ENCODE measurements at regions not wholly inside any gene's neighbourhood (a gene's known extent, or its start where the extent isn't known, plus 50 kb on each side); places are given as distances from the start of the nearest gene placed in this dataset.

DNA sequence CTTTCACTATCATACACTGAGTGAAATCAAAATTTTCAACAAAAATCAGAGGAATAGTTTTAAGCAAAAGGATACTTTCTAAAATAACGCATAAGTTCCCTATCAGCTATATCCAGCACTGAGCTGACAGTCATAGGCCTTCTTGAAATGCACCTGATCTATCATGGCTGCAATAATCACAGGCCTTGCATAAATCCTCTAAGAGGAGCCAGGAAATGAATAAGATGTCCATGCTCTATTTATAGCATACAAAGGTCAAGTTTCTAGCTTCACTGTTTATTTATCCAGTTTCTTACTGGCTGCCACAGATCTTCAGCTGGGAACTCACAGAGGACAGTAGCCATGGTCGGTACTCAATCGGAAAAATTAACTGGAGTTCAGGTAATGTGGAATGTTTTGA lies 235.9 kb upstream of the DMD start:
- POLR2A ChIA-PET, result no interaction called here
- no peaks in the 10 kb centered on the region for H3K9me3 ChIP-seq (ENCODE audit: control insufficient read depth, insufficient read depth, low read depth, low read length)
- no TSS peak for BruUV-seq (replicated peaks)
- H3K27me3 ChIP-seq (ENCODE audit: control insufficient read depth, insufficient read depth, low read length), result no peaks in the 10 kb centered on the region
- no peak for DNase-seq (ENCODE audit: low read depth, low spot score)
- CTCF ChIA-PET, result no interaction called here
- TF ChIP-seq, protein P1, sequence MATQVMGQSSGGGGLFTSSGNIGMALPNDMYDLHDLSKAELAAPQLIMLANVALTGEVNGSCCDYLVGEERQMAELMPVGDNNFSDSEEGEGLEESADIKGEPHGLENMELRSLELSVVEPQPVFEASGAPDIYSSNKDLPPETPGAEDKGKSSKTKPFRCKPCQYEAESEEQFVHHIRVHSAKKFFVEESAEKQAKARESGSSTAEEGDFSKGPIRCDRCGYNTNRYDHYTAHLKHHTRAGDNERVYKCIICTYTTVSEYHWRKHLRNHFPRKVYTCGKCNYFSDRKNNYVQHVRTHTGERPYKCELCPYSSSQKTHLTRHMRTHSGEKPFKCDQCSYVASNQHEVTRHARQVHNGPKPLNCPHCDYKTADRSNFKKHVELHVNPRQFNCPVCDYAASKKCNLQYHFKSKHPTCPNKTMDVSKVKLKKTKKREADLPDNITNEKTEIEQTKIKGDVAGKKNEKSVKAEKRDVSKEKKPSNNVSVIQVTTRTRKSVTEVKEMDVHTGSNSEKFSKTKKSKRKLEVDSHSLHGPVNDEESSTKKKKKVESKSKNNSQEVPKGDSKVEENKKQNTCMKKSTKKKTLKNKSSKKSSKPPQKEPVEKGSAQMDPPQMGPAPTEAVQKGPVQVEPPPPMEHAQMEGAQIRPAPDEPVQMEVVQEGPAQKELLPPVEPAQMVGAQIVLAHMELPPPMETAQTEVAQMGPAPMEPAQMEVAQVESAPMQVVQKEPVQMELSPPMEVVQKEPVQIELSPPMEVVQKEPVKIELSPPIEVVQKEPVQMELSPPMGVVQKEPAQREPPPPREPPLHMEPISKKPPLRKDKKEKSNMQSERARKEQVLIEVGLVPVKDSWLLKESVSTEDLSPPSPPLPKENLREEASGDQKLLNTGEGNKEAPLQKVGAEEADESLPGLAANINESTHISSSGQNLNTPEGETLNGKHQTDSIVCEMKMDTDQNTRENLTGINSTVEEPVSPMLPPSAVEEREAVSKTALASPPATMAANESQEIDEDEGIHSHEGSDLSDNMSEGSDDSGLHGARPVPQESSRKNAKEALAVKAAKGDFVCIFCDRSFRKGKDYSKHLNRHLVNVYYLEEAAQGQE (IDR thresholded peaks at IDR 0.05; ENCODE audit: insufficient read depth in 1 of 2, low read depth in 2 of 2, low read length in 1 of 2), result no peak
- no peak for TF ChIP-seq TCF7L2 (IDR thresholded peaks at IDR 0.05; ENCODE audit: low read depth, low read length)
- no peak for TF ChIP-seq SIN3A (IDR thresholded peaks at IDR 0.05; ENCODE audit: borderline replicate concordance, insufficient read depth, low read depth, low read length)
- no peak for TF ChIP-seq POLR2AphosphoS5 (IDR thresholded peaks at IDR 0.05; ENCODE audit: low read depth, low read length)
- TF ChIP-seq, protein P2, sequence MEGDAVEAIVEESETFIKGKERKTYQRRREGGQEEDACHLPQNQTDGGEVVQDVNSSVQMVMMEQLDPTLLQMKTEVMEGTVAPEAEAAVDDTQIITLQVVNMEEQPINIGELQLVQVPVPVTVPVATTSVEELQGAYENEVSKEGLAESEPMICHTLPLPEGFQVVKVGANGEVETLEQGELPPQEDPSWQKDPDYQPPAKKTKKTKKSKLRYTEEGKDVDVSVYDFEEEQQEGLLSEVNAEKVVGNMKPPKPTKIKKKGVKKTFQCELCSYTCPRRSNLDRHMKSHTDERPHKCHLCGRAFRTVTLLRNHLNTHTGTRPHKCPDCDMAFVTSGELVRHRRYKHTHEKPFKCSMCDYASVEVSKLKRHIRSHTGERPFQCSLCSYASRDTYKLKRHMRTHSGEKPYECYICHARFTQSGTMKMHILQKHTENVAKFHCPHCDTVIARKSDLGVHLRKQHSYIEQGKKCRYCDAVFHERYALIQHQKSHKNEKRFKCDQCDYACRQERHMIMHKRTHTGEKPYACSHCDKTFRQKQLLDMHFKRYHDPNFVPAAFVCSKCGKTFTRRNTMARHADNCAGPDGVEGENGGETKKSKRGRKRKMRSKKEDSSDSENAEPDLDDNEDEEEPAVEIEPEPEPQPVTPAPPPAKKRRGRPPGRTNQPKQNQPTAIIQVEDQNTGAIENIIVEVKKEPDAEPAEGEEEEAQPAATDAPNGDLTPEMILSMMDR (IDR thresholded peaks at IDR 0.05), result no peak
- intact Hi-C loops (cut with micrococcal nuclease; ENCODE audit: unreplicated experiment) (no loop called here), in situ Hi-C loops (cut with HindIII; ENCODE audit: low pct_unique_long_range_greater_than_20kb, low sequenced_read_pairs) (no loop called here)
- no peak for ATAC-seq
- no peaks in the 10 kb centered on the region for H3K4me1 ChIP-seq (ENCODE audit: control insufficient read depth, insufficient read depth, low read length)
- H3K27ac ChIP-seq (ENCODE audit: low read length), result no peak overlapping the region
- no peaks in the 10 kb centered on the region for H3K36me3 ChIP-seq (ENCODE audit: control insufficient read depth, insufficient read depth, low read length)
- H3K4me3 ChIP-seq (ENCODE audit: low read depth in 2 of 2, low read length in 2 of 2), result no peak overlapping the region

DNA sequence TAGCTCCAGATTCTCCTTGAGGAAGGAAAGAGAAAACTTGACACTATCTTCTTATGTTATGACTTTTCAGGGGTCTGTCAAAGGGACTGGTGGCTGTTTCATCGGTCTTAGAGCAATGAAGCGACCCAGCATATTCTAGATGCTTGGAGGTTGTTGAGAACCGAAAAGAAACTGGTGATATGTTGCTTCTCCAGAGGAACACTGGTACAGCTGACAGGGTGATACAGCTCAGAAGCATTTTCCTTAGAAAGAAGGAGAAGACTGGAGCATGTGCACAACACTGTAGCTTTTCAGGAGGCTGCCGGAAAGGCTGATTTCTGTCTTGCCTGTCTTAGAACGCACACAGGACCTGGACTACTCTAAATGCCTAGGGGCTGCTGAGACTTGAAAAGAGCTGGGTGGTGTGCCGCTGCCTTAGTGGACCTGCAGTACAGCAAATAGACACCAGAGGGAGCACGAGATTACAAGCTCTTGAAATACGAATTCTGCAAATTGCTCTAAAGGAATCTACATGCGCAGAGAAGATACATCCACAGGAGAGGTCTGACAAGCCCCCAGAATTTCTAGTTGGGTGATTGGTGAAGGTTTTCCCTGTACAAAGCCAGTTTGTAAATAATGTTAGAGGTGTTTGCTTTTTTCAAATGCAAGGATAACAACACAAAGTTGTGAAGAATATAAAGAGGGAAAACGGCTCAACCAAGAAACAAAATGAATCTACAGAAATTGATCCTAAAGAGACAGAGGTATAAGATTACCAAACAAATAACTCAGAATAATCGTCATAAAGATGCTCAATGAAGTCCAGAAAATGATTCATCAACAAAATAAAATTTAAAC lies 223.1 kb upstream of the DMD start:
- ATAC-seq, result no peak
- CTCF ChIA-PET, result interaction anchor here (0.6 to 1.1 kb wide), 3 partner anchors 9 to 867 kb away, joined by 3 to 4 read pairs (median 3); no protein-coding TSS in a partner anchor
- no TSS peak for BruUV-seq (replicated peaks)
- Histone ChIP-seq H3K4me1 (ENCODE audit: control insufficient read depth, insufficient read depth, low read length) (no peaks in the 10 kb centered on the region), H3K36me3 (ENCODE audit: control insufficient read depth, insufficient read depth, low read length) (no peaks in the 10 kb centered on the region), H3K9me3 (ENCODE audit: control insufficient read depth, insufficient read depth, low read depth, low read length) (no peaks in the 10 kb centered on the region), H3K4me3 (ENCODE audit: low read depth in 2 of 2, low read length in 2 of 2) (no peak overlapping the region), H3K27ac (ENCODE audit: low read length) (no peak overlapping the region), H3K27me3 (ENCODE audit: control insufficient read depth, insufficient read depth, low read length) (no peaks in the 10 kb centered on the region)
- in situ Hi-C loops (cut with HindIII; ENCODE audit: low pct_unique_long_range_greater_than_20kb, low sequenced_read_pairs) (no loop called here), intact Hi-C loops (cut with micrococcal nuclease; ENCODE audit: unreplicated experiment) (loop anchor here (5.0 kb wide), 1 partner anchor 868 kb away; no protein-coding TSS in a partner anchor)
- DNase-seq (ENCODE audit: low read depth, low spot score), result peak; percentile 27
- POLR2A ChIA-PET, result interaction anchor here (0.5 kb wide), 1 partner anchor 860 kb away, joined by 4 read pairs; no protein-coding TSS in a partner anchor
- TF ChIP-seq, protein P2 (IDR thresholded peaks at IDR 0.05), result peak; percentile 76
- TF ChIP-seq, protein P1 (IDR thresholded peaks at IDR 0.05; ENCODE audit: insufficient read depth in 1 of 2, low read depth in 2 of 2, low read length in 1 of 2), result no peak
- no peak for TF ChIP-seq POLR2AphosphoS5 (IDR thresholded peaks at IDR 0.05; ENCODE audit: low read depth, low read length)
